HL-60/S4 (cell line): ENCODE measurements at regions not wholly inside any gene's neighbourhood (a gene's known extent, or its start where the extent isn't known, plus 50 kb on each side); places are given as distances from the start of the nearest gene placed in this dataset.

Source experiments
- in situ Hi-C: fragments of 300-500 bp; cut with MboI; formaldehyde crosslinking; loops from 2 replicates; pipeline ENCODE4 v1.14.3; 2022; ENCODE audit warnings: low sequenced_read_pairs

- in situ Hi-C loops, result no loop called here
Measured at GRCh38 chr12:46437469-46437868, 64.9 kb upstream of the SLC38A2 start.

- in situ Hi-C loops, result no loop called here
Measured at GRCh38 chr12:46436747-46437146, 64.2 kb upstream of the SLC38A2 start.

- in situ Hi-C loops, result no loop called here
Measured at GRCh38 chr12:46435625-46436024, 63.1 kb upstream of the SLC38A2 start.

GRCh38 chr12:46435029-46435428 is 62.5 kb upstream of the SLC38A2 start:
- in situ Hi-C loops, result no loop called here

GRCh38 chr12:46433829-46434228 is 61.3 kb upstream of the SLC38A2 start:
- in situ Hi-C loops, result no loop called here

GRCh38 chr12:46432325-46432724 is 59.8 kb upstream of the SLC38A2 start:
- in situ Hi-C loops, result no loop called here

- in situ Hi-C loops, result no loop called here
Measured at GRCh38 chr12:46430340-46430948, 57.9 kb upstream of the SLC38A2 start.
